CD8-positive, alpha-beta memory T cell (primary cell): ENCODE measurements at regions not wholly inside any gene's neighbourhood (a gene's known extent, or its start where the extent isn't known, plus 50 kb on each side); places are given as distances from the start of the nearest gene placed in this dataset.

Source experiments
- CTCF ChIA-PET: fragments of 350-600 bp; sonication (Branson Sonifier 250); formaldehyde crosslinking; loops from one replicate; lab custom pipeline; 2021; ENCODE audit warnings: antibody characterized with exemption; lab: Charles Lee
- POLR2A ChIA-PET: fragments of 350-600 bp; sonication (Branson Sonifier 250); formaldehyde crosslinking; loops from one replicate; lab custom pipeline; 2021; ENCODE audit warnings: antibody characterized with exemption; lab: Charles Lee
- DNase-seq, 5 donors: peaks; one replicate each; pipeline versions ENCODE4 v3.0.0 to v3.0.0-alpha.2; 2020 to 2022; ENCODE audit warnings: mixed read lengths in 1 of 5
- H3K27ac ChIP-seq: one replicate; pipeline ENCODE4 v1.7.0; 2013; ENCODE audit warnings: low read depth, mild to moderate bottlenecking, low read length, moderate library complexity
- H3K27me3 ChIP-seq: 2 replicates; pipeline ENCODE4 v1.7.0; 2013; ENCODE audit warnings: low read length, mild to moderate bottlenecking; ENCODE audit not compliant: insufficient read depth, poor library complexity, severe bottlenecking
- H3K36me3 ChIP-seq: 2 replicates; pipeline ENCODE4 v1.7.0; 2013; ENCODE audit warnings: mild to moderate bottlenecking, low read length, moderate library complexity; ENCODE audit not compliant: insufficient read depth
- H3K4me1 ChIP-seq: 2 replicates; pipeline ENCODE4 v1.7.0; 2013; ENCODE audit warnings: mild to moderate bottlenecking, low read length, moderate library complexity; ENCODE audit not compliant: insufficient read depth
- H3K4me3 ChIP-seq: 2 replicates; pipeline ENCODE4 v1.7.0; 2013; ENCODE audit warnings: mild to moderate bottlenecking, low read length
- H3K9me3 ChIP-seq: 2 replicates; pipeline ENCODE4 v1.7.0; 2013; ENCODE audit warnings: mild to moderate bottlenecking, low read length
- H3K27ac Mint-ChIP-seq, 8 donors: one replicate each; pipeline ENCODE4 v1.8.0; 2020 to 2021; ENCODE audit warnings: mixed read lengths in 8 of 8, mild to moderate bottlenecking in 6 of 8, inconsistent platforms in 3 of 8, moderate library complexity in 3 of 8
- H3K27me3 Mint-ChIP-seq, 2 donors: one replicate each; pipeline ENCODE4 v1.8.0; 2020 to 2021; ENCODE audit warnings: mixed read lengths in 2 of 2, mild to moderate bottlenecking in 1 of 2, moderate library complexity in 1 of 2
- H3K36me3 Mint-ChIP-seq, 3 donors: one replicate each; pipeline ENCODE4 v1.8.0; 2020 to 2021; ENCODE audit warnings: mixed read lengths in 3 of 3, inconsistent platforms in 1 of 3, mild to moderate bottlenecking in 1 of 3
- H3K4me1 Mint-ChIP-seq, 3 donors: one replicate each; pipeline ENCODE4 v1.8.0; 2020 to 2021; ENCODE audit warnings: mixed read lengths in 3 of 3, inconsistent platforms in 1 of 3, mild to moderate bottlenecking in 1 of 3
- H3K4me3 Mint-ChIP-seq, 7 donors: one replicate each; pipeline ENCODE4 v1.8.0; 2020 to 2021; ENCODE audit warnings: mixed read lengths in 7 of 7, mild to moderate bottlenecking in 6 of 7, moderate library complexity in 4 of 7, inconsistent platforms in 2 of 7
- H3K9me3 Mint-ChIP-seq, 5 donors: one replicate each; pipeline ENCODE4 v1.8.0; 2020 to 2022; ENCODE audit warnings: mixed read lengths in 5 of 5, mild to moderate bottlenecking in 3 of 5, moderate library complexity in 2 of 5, inconsistent platforms in 1 of 5

GRCh38 chr1:29381426-29381825, 145.1 kb downstream of the PTPRU start:
- CTCF ChIA-PET = no interaction called here
- Histone ChIP-seq H3K36me3 (no peaks in the 10 kb centered on the region), H3K27ac (no peak overlapping the region), H3K4me3 (no peak overlapping the region), H3K27me3 (no peaks in the 10 kb centered on the region), H3K4me1 (no peaks in the 10 kb centered on the region), H3K9me3 (peaks cover 6% of the 10 kb centered on the region)
- Mint-ChIP-seq H3K9me3 (peaks cover 21 to 34% (median 30%) of the 10 kb centered on the region in 5 donors), H3K36me3 (peaks cover 0 to 9% (median 2%) of the 10 kb centered on the region in 3 donors), H3K4me3 (no peak overlapping the region), H3K4me1 (no peaks in the 10 kb centered on the region), H3K27me3 (peaks cover 17 to 57% of the 10 kb centered on the region in 2 donors), H3K27ac (no peak overlapping the region)
- DNase-seq = no peak
- POLR2A ChIA-PET = no interaction called here

GRCh38 chr1:29380532-29380931, 144.2 kb downstream of the PTPRU start:
- no peaks in the 10 kb centered on the region for H3K4me1 ChIP-seq
- Mint-ChIP-seq H3K36me3 (peaks cover 0 to 9% (median 2%) of the 10 kb centered on the region in 3 donors), H3K27ac (no peak overlapping the region), H3K9me3 (peaks cover 23 to 36% (median 31%) of the 10 kb centered on the region in 5 donors), H3K4me3 (no peak overlapping the region), H3K27me3 (peaks cover 17 to 56% of the 10 kb centered on the region in 2 donors), H3K4me1 (no peaks in the 10 kb centered on the region)
- no peaks in the 10 kb centered on the region for H3K36me3 ChIP-seq
- no peak for DNase-seq
- CTCF ChIA-PET = no interaction called here
- POLR2A ChIA-PET = no interaction called here
- no peak overlapping the region for H3K27ac ChIP-seq
- no peaks in the 10 kb centered on the region for H3K27me3 ChIP-seq
- H3K4me3 ChIP-seq = no peak overlapping the region
- H3K9me3 ChIP-seq = peaks cover 6% of the 10 kb centered on the region

- no peaks in the 10 kb centered on the region for H3K36me3 ChIP-seq
- ChIA-PET POLR2A (no interaction called here), CTCF (no interaction called here)
- H3K27me3 Mint-ChIP-seq = peaks cover 21 to 58% of the 10 kb centered on the region in 2 donors
- peaks cover 26 to 43% (median 34%) of the 10 kb centered on the region in 5 donors for H3K9me3 Mint-ChIP-seq
- no peaks in the 10 kb centered on the region for H3K27me3 ChIP-seq
- no peak overlapping the region for H3K27ac ChIP-seq
- H3K4me1 Mint-ChIP-seq = no peaks in the 10 kb centered on the region
- H3K4me3 Mint-ChIP-seq = no peak overlapping the region
- no peaks in the 10 kb centered on the region for H3K4me1 ChIP-seq
- peaks cover 0 to 9% (median 2%) of the 10 kb centered on the region in 3 donors for H3K36me3 Mint-ChIP-seq
- H3K27ac Mint-ChIP-seq = no peak overlapping the region
- H3K4me3 ChIP-seq = no peak overlapping the region
- H3K9me3 ChIP-seq = peaks cover 6% of the 10 kb centered on the region
- no peak for DNase-seq
Measured at GRCh38 chr1:29379443-29380073, 143.2 kb downstream of the PTPRU start.
